Astrocyte of the cerebellum (primary cell): ENCODE measurements at regions not wholly inside any gene's neighbourhood (a gene's known extent, or its start where the extent isn't known, plus 50 kb on each side); places are given as distances from the start of the nearest gene placed in this dataset.

Experiments
- DNase-seq: peaks from one replicate; pipeline ENCODE4 v3.0.0-alpha.2; 2011; ENCODE audit warnings: low read depth
- H3K4me3 ChIP-seq: 2 replicates; pipeline ENCODE4 v1.5.1; 2011; ENCODE audit warnings: mild to moderate bottlenecking, low read depth, low read length, moderate library complexity
- CTCF ChIP-seq: IDR thresholded peaks from 2 replicates; pipeline ENCODE4 v1.5.1; 2012; ENCODE audit warnings: low read length, low read depth, moderate library complexity, mild to moderate bottlenecking; ENCODE audit errors: missing control alignments
- in situ Hi-C: cut with HindIII; loops from 2 replicates; pipeline ENCODE4 v1.10.0; 2017; ENCODE audit warnings: low sequenced_read_pairs

- no peak for TF ChIP-seq CTCF
These were observed 634.9 kb downstream of the FSCB start for GRCh38 chr14:43872222-43872621.

GRCh38 chr14:43858981-43859380 lies 648.1 kb downstream of the FSCB start:
- no peak for TF ChIP-seq CTCF
- DNase-seq = no peak
- in situ Hi-C loops = no loop called here
- no peak overlapping the region for H3K4me3 ChIP-seq

More at GRCh38 chr14:43872222-43872621, 634.9 kb downstream of the FSCB start:
- no peak overlapping the region for H3K4me3 ChIP-seq
- in situ Hi-C loops = no loop called here
- DNase-seq = no peak

GRCh38 chr14:43855556-43855955 lies 651.5 kb downstream of the FSCB start:
- no peak for DNase-seq
- TF ChIP-seq CTCF = no peak
- in situ Hi-C loops = no loop called here
- H3K4me3 ChIP-seq = no peak overlapping the region

- DNase-seq = no peak
- in situ Hi-C loops = no loop called here
- no peak overlapping the region for H3K4me3 ChIP-seq
- no peak for TF ChIP-seq CTCF
These were observed 653.5 kb downstream of the FSCB start for GRCh38 chr14:43853541-43853940.

- no peak for TF ChIP-seq CTCF
- in situ Hi-C loops = no loop called here
- no peak overlapping the region for H3K4me3 ChIP-seq
- DNase-seq = no peak
These were observed 703.9 kb downstream of the FSCB start for GRCh38 chr14:43803076-43803689.

GRCh38 chr14:43795600-43796228 lies 711.4 kb downstream of the FSCB start:
- in situ Hi-C loops = no loop called here
- peak; percentile 17 for TF ChIP-seq CTCF
- H3K4me3 ChIP-seq = no peak overlapping the region
- DNase-seq = no peak
